Heart right ventricle (tissue), 16 donors: ENCODE measurements at regions not wholly inside any gene's neighbourhood (a gene's known extent, or its start where the extent isn't known, plus 50 kb on each side); places are given as distances from the start of the nearest gene placed in this dataset.
A peak's percentile ranks its signal among the peaks of the same experiment; 100 is the strongest.

ENCODE experiments used
- ATAC-seq, 8 donors: fragments of 200-7000 bp; cut with Tn5 transposase; one replicate each; pipeline ENCODE4 v1.9.1; 2020; ENCODE audit warnings: mild to moderate bottlenecking in 8 of 8, moderate library complexity in 8 of 8, moderate number of reproducible peaks in 1 of 8
- DNase-seq, 2 donors: peaks; one replicate each; pipeline ENCODE4 v3.0.0-alpha.2; 2020
- H3K27ac ChIP-seq, 10 donors: fragments of 200-600 bp; sonication (generic) in 2 of 10; one replicate each; pipeline versions ENCODE4 v1.5.0 to v1.8.0; 2020 to 2022; ENCODE audit warnings: mild to moderate bottlenecking in 3 of 10
- H3K27me3 ChIP-seq, 7 donors: fragments of 200-600 bp; one replicate each; pipeline ENCODE4 v1.8.0; 2021 to 2022; ENCODE audit warnings: mild to moderate bottlenecking in 2 of 7
- H3K36me3 ChIP-seq, 9 donors: fragments of 200-600 bp; sonication (generic) in 1 of 9; one replicate each; pipeline versions ENCODE4 v1.5.0 to v1.8.0; 2020 to 2022; ENCODE audit warnings: mild to moderate bottlenecking in 2 of 9
- H3K4me1 ChIP-seq, 9 donors: fragments of 200-600 bp; sonication (generic) in 1 of 9; one replicate each; pipeline versions ENCODE4 v1.5.0 to v1.8.0; 2020 to 2022; ENCODE audit warnings: mild to moderate bottlenecking in 4 of 9
- H3K4me3 ChIP-seq, 10 donors: fragments of 200-600 bp; sonication (generic) in 2 of 10; one replicate each; pipeline versions ENCODE4 v1.5.0 to v1.8.0; 2020 to 2022; ENCODE audit warnings: mild to moderate bottlenecking in 7 of 10, moderate library complexity in 2 of 10
- H3K9me3 ChIP-seq, 11 donors: fragments of 200-600 bp in 10 of 11; sonication (generic) in 2 of 11; one replicate each; pipeline versions ENCODE4 v1.5.0 to v1.8.0; 2013 to 2022; ENCODE audit warnings: mild to moderate bottlenecking in 2 of 11, control low read depth in 1 of 11, moderate library complexity in 1 of 11
- WGBS, 2 donors: extraction: QIAGEN DNeasy Blood & Tissue Kit; methylation state at CpG; one replicate each; pipeline ENCODE4 v1.1.7; 2013; ENCODE audit warnings: inconsistent platforms in 1 of 2; 5-methylcytosine and 5-hydroxymethylcytosine counted together
- intact Hi-C, 10 donors: fragments of 100-400 bp; cut with DNase I; formaldehyde crosslinking; loops; one replicate each; pipeline versions ENCODE4 v1.11.1 to v1.14.2; 2022
- TF ChIP-seq, protein P1 (sequence below), 9 donors: fragments of 200-600 bp; sonication (generic) in 2 of 9; IDR thresholded peaks; one replicate each; pipeline versions ENCODE4 v1.5.0 to v1.8.0; 2021 to 2022; ENCODE audit warnings: antibody characterized with exemption in 9 of 9, mild to moderate bottlenecking in 5 of 9, moderate library complexity in 1 of 9
- donor health status: Arrhythmogenic right ventricular cardiomyopathy.
- donor health status: ischemic (EF 13 %, LVEDD 7.1; RV severe dilation, severe dysfunction).
- donor health status: healthy with polysubstance abuse.
- donor health status: DM: no; HTN: yes; CAD: no.
- donor health status: DM: no; HTN: no; CAD: no.
- donor health status: ischemic (EF 25% LVEDD 6.9; RV normal size, moderate dysfunction).
- donor health status: ischemic (EF 25% LVEDD 5.7; RV mildly dilated, moderate dysfunction).
- donor health status: healthy.
- donor health status: DM: yes; HTN: yes; CAD: no.
- donor health status: Ischemic cardiomyopathy.
- donor health status: ischemic (EF 35%, LVEDD 5.7; RV mildly dilated, moderate dysfunction).
- donor health status: nonischemic (EF 11% LVEDD 7.7; RV severe dilation, severe dysfunction).
- donor health status: DM: yes; HTN: yes; CAD: no.
- donor health status: PGD.
- donor health status: ischemic (EF 29% LVEDD 5.4; RV normal size, mild dysfunction).
- donor health status: nonischemic (EF 23%, LVEDD 6.1; RV moderate dilation, normal function).

DNA sequence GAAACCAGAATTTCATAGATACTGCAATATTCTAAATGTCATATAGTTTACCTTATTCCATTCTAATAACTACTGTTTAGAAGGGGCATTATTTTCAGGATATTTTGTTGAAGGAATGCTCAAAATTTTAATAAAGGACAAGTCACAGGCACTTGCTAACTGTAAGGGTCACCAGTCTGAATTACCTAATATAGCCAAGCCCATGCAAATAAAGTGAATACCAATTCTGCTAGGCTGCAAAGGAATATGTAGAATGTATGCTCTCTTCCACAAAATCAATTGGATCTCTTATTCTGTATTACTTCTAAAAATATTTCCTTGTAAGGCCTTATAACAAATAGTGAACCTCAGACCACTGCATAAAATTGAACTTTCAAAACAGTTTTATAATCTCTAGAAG, 52.3 kb upstream of the FAT4 start:
- ATAC-seq = no peak
- TF ChIP-seq, protein P1, sequence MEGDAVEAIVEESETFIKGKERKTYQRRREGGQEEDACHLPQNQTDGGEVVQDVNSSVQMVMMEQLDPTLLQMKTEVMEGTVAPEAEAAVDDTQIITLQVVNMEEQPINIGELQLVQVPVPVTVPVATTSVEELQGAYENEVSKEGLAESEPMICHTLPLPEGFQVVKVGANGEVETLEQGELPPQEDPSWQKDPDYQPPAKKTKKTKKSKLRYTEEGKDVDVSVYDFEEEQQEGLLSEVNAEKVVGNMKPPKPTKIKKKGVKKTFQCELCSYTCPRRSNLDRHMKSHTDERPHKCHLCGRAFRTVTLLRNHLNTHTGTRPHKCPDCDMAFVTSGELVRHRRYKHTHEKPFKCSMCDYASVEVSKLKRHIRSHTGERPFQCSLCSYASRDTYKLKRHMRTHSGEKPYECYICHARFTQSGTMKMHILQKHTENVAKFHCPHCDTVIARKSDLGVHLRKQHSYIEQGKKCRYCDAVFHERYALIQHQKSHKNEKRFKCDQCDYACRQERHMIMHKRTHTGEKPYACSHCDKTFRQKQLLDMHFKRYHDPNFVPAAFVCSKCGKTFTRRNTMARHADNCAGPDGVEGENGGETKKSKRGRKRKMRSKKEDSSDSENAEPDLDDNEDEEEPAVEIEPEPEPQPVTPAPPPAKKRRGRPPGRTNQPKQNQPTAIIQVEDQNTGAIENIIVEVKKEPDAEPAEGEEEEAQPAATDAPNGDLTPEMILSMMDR (IDR thresholded peaks at IDR 0.05) = no peak
- Histone ChIP-seq H3K4me1 (peaks cover 0 to 4% (median 0%) of the 10 kb centered on the region in 9 donors), H3K27ac (no peak overlapping the region), H3K27me3 (no peaks in the 10 kb centered on the region), H3K9me3 (no peaks in the 10 kb centered on the region), H3K4me3 (no peak overlapping the region), H3K36me3 (no peaks in the 10 kb centered on the region)
- intact Hi-C loops = no loop called here
- DNase-seq = no peak

DNA sequence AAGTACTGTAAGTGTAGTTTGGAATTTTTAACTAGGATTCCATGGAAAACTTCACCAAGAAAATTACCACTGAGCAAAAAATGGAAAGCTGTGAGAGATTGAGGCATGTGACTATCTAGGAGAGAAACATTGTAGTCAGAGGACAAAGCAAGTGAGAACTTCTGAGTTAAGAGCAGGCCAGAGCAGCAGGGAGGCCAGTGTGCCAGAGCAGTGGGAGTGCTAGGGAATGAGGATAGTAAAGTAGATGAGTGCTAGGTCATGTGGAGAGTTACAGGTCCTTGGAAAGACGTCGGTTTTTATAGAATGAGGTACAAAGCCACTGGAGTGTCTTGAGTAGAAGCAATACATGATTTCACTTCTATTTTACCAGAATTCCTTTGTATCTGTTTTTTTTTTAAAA, 52.7 kb upstream of the FAT4 start:
- Histone ChIP-seq H3K27me3 (no peaks in the 10 kb centered on the region), H3K36me3 (no peaks in the 10 kb centered on the region), H3K4me3 (no peak overlapping the region), H3K9me3 (no peaks in the 10 kb centered on the region), H3K4me1 (peaks cover 0 to 1% (median 0%) of the 10 kb centered on the region in 9 donors), H3K27ac (no peak overlapping the region)
- 73 to 78% methylated on average over 2 of the region's 2 CpGs for WGBS, 2 donors
- TF ChIP-seq, protein P1 (IDR thresholded peaks at IDR 0.05) = no peak
- no peak for DNase-seq
- intact Hi-C loops = no loop called here
- no peak for ATAC-seq

DNA sequence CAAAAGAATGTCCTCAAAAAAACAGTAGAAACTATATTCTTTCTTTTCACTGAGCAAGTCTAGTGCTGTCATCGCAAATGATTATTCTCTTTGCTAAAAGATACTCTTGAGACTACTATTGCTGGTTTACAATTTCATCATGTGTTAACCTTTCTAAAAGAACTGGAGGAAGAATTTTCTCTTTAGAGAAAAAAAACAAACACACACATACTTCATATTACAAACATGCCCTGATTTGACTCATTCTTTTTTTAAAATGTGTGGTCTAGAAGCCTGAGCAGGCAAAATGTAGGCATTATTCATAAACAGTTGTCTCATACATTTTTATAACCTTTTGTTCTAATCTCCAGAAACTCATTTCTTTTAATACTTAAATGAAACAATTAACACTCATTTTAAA, 60.6 kb upstream of the FAT4 start:
- H3K9me3 ChIP-seq = no peaks in the 10 kb centered on the region
- TF ChIP-seq, protein P1 (IDR thresholded peaks at IDR 0.05) = no peak
- WGBS, 2 donors = 66 to 75% methylated on average over 1 of the region's 1 CpG
- H3K36me3 ChIP-seq = no peaks in the 10 kb centered on the region
- H3K27me3 ChIP-seq = no peaks in the 10 kb centered on the region
- H3K27ac ChIP-seq = no peak overlapping the region
- H3K4me1 ChIP-seq = no peaks in the 10 kb centered on the region
- no peak overlapping the region for H3K4me3 ChIP-seq
- intact Hi-C loops = no loop called here
- ATAC-seq (no peak), DNase-seq (no peak)

DNA sequence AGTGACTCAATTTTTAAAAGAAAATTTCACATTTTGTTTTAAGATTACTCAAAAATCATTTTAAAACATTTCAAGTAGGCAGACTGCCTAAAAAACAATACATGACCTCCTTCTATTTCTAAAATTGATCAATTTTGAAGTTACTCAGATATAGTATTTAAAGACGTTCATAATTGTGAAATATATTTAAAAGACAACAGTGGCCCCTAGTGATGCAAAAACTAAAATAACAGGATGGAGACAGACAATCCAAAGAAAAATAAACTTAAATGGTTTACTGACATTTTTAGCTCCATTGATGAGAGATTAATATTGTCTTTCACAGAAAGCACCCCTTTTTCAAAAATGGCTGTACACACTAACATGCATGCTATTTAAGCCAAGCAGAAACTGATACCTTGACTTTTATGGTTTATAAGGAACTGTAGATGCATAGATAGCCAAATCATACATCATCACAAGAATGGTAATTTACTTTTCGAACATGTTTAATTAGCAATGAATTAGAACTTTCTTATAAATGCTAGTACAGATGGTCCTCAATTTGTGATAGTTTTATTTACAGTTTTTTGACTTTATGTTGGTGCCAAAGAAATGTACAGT, 69.8 kb upstream of the FAT4 start:
- Histone ChIP-seq H3K27me3 (no peaks in the 10 kb centered on the region), H3K36me3 (no peaks in the 10 kb centered on the region), H3K4me1 (no peaks in the 10 kb centered on the region), H3K4me3 (no peak overlapping the region), H3K27ac (no peak overlapping the region), H3K9me3 (no peaks in the 10 kb centered on the region)
- WGBS, 2 donors = 39 to 48% methylated on average over 2 of the region's 2 CpGs
- TF ChIP-seq, protein P1 (IDR thresholded peaks at IDR 0.05) = peak in 7 of 9 donors; percentile 35 to 67 (median 55)
- DNase-seq = no peak
- ATAC-seq = no peak
- intact Hi-C loops = loop anchor here (2.0 to 5.0 kb wide), 4 partner anchors 910 to 918 kb away; no protein-coding TSS in a partner anchor
